GM21526 (cell line): ENCODE measurements at regions not wholly inside any gene's neighbourhood (a gene's known extent, or its start where the extent isn't known, plus 50 kb on each side); places are given as distances from the start of the nearest gene placed in this dataset.

Source experiments
- ATAC-seq: cut with Tn5 transposase; IDR thresholded peaks from one replicate; pipeline ENCODE4 v1.9.1; 2021; ENCODE audit warnings: moderate library complexity; ENCODE audit not compliant: unreplicated experiment, low FRiP score

GRCh38 chr7:19242246-19242645, 97.0 kb upstream of the FERD3L start:
- ATAC-seq: no peak

GRCh38 chr7:19239951-19240350, 94.7 kb upstream of the FERD3L start:
- no peak for ATAC-seq

GRCh38 chr7:19235680-19236079, 90.5 kb upstream of the FERD3L start:
- no peak for ATAC-seq

- no peak for ATAC-seq
Measured at GRCh38 chr7:19224951-19225350, 79.7 kb upstream of the FERD3L start.

- no peak for ATAC-seq
Measured at GRCh38 chr7:19215412-19215811, 70.2 kb upstream of the FERD3L start.

- ATAC-seq: no peak
Measured at GRCh38 chr7:19213746-19214145, 68.5 kb upstream of the FERD3L start.

- ATAC-seq: no peak
Measured at GRCh38 chr7:19210893-19211413, 65.7 kb upstream of the FERD3L start.

- no peak for ATAC-seq
Measured at GRCh38 chr7:19209166-19209696, 64.0 kb upstream of the FERD3L start.

GRCh38 chr7:19206721-19207120, 61.5 kb upstream of the FERD3L start:
- no peak for ATAC-seq

GRCh38 chr7:19203686-19204085, 58.5 kb upstream of the FERD3L start:
- ATAC-seq: no peak

GRCh38 chr7:19202599-19202998, 57.4 kb upstream of the FERD3L start:
- no peak for ATAC-seq
